ENCODE measurements at regions not wholly inside any gene's neighbourhood (a gene's known extent, or its start where the extent isn't known, plus 50 kb on each side); places are given as distances from the start of the nearest gene placed in this dataset.
A peak's percentile ranks its signal among the peaks of the same experiment; 100 is the strongest.

DNA sequence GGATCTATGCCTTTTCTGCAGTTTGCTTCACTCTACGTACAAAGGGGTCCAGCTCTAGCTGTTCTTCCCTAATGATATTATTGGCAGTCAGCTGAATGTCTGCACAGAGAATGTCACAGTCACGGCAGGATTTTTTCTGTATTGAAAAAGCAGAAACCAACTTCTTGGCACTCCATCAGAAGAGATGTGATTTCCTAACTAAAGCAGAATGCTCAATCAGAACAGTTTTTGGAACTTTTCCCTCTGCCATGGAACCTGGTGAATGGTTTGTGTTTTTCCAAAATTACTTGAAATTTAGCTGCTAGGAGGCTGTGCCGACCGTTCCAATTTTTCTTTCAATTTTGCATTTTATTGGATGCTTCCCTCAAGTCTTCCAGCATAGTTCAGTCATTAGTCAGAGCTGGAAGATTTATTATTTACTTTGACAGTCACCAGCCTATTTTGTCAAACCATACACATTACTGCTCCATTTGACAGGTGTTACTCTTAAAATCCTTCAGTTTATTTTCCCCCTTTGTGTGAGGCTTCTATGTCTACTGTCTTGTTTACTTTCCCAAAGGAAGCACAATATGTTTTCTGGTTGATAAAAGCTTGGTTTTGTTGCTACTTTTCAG, 259.6 kb upstream of the EPHA7 start:
- no peaks in the 10 kb centered on the region for H3K36me3 ChIP-seq
- 53 to 69% (median 54%) methylated on average over 4 of the region's 4 CpGs for WGBS, 5 donors
- intact Hi-C loops (cut with DNase I; ENCODE audit: low total_unique reads): no loop called here

DNA sequence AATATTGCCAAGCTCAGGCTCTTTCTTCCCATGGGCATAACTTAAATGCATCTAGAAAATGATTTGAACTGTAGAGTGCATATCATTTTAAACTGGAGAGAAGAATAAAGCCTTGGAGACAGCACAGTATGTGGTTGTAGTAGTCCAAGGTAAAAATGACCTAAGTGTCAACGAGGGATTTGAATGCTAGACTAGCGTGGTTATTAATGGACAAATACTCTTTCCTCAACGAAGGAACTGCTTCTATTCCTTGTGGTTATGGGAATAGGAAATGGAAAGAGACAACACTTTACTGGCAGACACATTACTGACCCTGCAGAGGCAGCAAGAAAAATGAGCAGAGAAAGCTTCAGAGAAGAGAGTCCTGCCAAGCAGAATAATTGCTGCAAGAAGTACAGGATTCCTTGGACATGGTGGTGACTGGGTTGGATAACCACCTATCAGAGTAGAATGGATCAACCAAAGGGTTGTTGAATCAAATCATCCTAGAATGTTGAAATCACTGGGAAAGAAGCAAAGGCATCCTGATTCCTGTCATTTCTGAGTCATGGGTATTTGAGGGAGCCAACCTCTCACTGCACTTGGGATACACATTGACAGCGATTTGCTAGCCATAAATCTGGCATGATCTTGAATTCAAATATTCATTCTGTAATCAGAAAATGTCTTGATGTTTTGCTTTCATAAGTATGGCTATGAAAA, 258.1 kb upstream of the EPHA7 start:
- no peak for TF ChIP-seq EP300 (IDR thresholded peaks at IDR 0.05)
- TF ChIP-seq POLR2AphosphoS5 (IDR thresholded peaks at IDR 0.05): no peak
- TF ChIP-seq POLR2A (IDR thresholded peaks at IDR 0.05): no peak
- TF ChIP-seq, protein P1, sequence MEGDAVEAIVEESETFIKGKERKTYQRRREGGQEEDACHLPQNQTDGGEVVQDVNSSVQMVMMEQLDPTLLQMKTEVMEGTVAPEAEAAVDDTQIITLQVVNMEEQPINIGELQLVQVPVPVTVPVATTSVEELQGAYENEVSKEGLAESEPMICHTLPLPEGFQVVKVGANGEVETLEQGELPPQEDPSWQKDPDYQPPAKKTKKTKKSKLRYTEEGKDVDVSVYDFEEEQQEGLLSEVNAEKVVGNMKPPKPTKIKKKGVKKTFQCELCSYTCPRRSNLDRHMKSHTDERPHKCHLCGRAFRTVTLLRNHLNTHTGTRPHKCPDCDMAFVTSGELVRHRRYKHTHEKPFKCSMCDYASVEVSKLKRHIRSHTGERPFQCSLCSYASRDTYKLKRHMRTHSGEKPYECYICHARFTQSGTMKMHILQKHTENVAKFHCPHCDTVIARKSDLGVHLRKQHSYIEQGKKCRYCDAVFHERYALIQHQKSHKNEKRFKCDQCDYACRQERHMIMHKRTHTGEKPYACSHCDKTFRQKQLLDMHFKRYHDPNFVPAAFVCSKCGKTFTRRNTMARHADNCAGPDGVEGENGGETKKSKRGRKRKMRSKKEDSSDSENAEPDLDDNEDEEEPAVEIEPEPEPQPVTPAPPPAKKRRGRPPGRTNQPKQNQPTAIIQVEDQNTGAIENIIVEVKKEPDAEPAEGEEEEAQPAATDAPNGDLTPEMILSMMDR (IDR thresholded peaks at IDR 0.05): no peak
- Histone ChIP-seq H3K4me3 (no peak overlapping the region), H3K27me3 (no peaks in the 10 kb centered on the region), H3K9me3 (no peaks in the 10 kb centered on the region), H3K27ac (no peak overlapping the region), H3K36me3 (no peaks in the 10 kb centered on the region), H3K4me1 (no peaks in the 10 kb centered on the region)
- no peak for DNase-seq
- intact Hi-C loops (cut with DNase I; ENCODE audit: low total_unique reads): no loop called here
- 56 to 72% (median 69%) methylated on average over 4 of the region's 4 CpGs for WGBS, 5 donors

More for the DNA sequence above, 259.6 kb upstream of the EPHA7 start:
- H3K27ac ChIP-seq: no peak overlapping the region
- TF ChIP-seq POLR2AphosphoS5 (IDR thresholded peaks at IDR 0.05) (no peak), EP300 (IDR thresholded peaks at IDR 0.05) (no peak), POLR2A (IDR thresholded peaks at IDR 0.05) (no peak)
- TF ChIP-seq, protein P1 (IDR thresholded peaks at IDR 0.05): no peak
- H3K4me1 ChIP-seq: no peaks in the 10 kb centered on the region
- DNase-seq: peak in 1 of 2 donors; percentile 16
- H3K27me3 ChIP-seq: no peaks in the 10 kb centered on the region
- H3K4me3 ChIP-seq: no peak overlapping the region
- H3K9me3 ChIP-seq: peaks cover 0 to 2% (median 0%) of the 10 kb centered on the region in 4 donors

DNA sequence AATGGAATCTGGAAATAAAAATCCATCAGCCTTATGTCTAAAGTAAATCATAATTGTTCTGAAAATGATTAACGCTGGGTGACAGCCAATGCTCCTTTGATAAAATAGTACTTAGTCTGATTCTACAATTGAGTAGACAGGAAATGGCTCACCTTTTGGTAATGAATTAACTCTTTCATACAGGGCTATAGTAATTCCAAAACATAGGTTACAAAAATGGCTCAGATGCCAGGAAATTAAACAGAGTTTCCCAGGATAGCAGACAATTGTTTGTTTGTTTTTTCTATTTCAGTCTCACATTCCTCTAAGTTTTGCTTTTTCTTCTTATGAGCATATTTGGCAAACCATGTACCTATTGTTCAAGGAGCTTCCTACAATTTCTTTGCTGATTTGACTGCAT, 257.2 kb upstream of the EPHA7 start:
- Histone ChIP-seq H3K9me3 (no peaks in the 10 kb centered on the region), H3K27ac (no peak overlapping the region), H3K36me3 (no peaks in the 10 kb centered on the region), H3K4me1 (no peaks in the 10 kb centered on the region), H3K4me3 (no peak overlapping the region), H3K27me3 (no peaks in the 10 kb centered on the region)
- WGBS, 5 donors: 48 to 68% (median 60%) methylated on average over 1 of the region's 1 CpG
- intact Hi-C loops (cut with DNase I; ENCODE audit: low total_unique reads): no loop called here
- DNase-seq: no peak
- TF ChIP-seq, protein P1 (IDR thresholded peaks at IDR 0.05): no peak
- TF ChIP-seq POLR2AphosphoS5 (IDR thresholded peaks at IDR 0.05) (no peak), EP300 (IDR thresholded peaks at IDR 0.05) (no peak), POLR2A (IDR thresholded peaks at IDR 0.05) (no peak)

DNA sequence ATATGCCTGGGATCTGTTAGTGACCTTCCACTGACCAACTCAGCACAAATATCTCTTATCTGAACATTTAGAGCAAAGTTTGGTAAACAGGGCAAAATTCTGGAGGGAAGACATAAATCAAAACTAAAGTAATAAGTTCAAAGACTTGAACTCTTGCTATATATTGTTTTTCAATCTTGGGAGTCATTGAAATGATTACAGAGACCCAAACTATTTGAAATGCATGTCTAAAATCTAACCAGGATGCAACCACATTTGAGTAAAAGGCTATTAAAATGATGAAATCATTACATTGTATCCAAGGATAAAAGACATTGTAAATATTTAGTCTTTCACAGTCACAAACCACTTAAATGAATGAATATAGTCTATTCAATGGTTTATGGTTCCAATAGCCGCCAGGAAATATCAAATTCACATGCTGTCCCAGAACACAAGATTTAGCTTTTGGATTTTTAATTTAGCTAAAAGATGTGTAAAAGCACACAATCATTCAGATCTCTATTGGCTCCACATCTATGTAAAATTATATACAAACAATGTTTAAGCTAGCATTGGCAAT, 256.6 kb upstream of the EPHA7 start:
- H3K27me3 ChIP-seq: no peaks in the 10 kb centered on the region
- H3K9me3 ChIP-seq: no peaks in the 10 kb centered on the region
- no peak for TF ChIP-seq POLR2AphosphoS5 (IDR thresholded peaks at IDR 0.05)
- no peak for TF ChIP-seq EP300 (IDR thresholded peaks at IDR 0.05)
- TF ChIP-seq, protein P1 (IDR thresholded peaks at IDR 0.05): no peak
- TF ChIP-seq POLR2A (IDR thresholded peaks at IDR 0.05): no peak
- no peak overlapping the region for H3K27ac ChIP-seq
- WGBS, 5 donors: 59 to 83% (median 77%) methylated on average over 1 of the region's 1 CpG
- intact Hi-C loops (cut with DNase I; ENCODE audit: low total_unique reads): no loop called here
- H3K4me1 ChIP-seq: no peaks in the 10 kb centered on the region
- H3K4me3 ChIP-seq: no peak overlapping the region
- no peak for DNase-seq
- H3K36me3 ChIP-seq: no peaks in the 10 kb centered on the region
